Muscle layer of colon (tissue), 2 donors: ENCODE measurements at regions not wholly inside any gene's neighbourhood (a gene's known extent, or its start where the extent isn't known, plus 50 kb on each side); places are given as distances from the start of the nearest gene placed in this dataset.
"Not testable (repeated sequence)": the region's sequence is repeated elsewhere in the genome, so short reads cannot be mapped to it uniquely, and the experiment has no call there.

Source experiments
- H3K27ac ChIP-seq: one replicate; pipeline ENCODE4 v1.7.0; 2013; ENCODE audit warnings: low read depth, mild to moderate bottlenecking, low read length, moderate library complexity
- H3K27me3 ChIP-seq, 2 donors: one replicate each; pipeline ENCODE4 v1.7.0; 2013; ENCODE audit warnings: low read length in 2 of 2, mild to moderate bottlenecking in 2 of 2; ENCODE audit not compliant: insufficient read depth in 2 of 2, control insufficient read depth in 1 of 2
- H3K36me3 ChIP-seq: one replicate; pipeline ENCODE4 v1.7.0; 2013; ENCODE audit warnings: mild to moderate bottlenecking, low read length; ENCODE audit not compliant: insufficient read depth
- H3K4me1 ChIP-seq: one replicate; pipeline ENCODE4 v1.7.0; 2013; ENCODE audit warnings: mild to moderate bottlenecking, low read length; ENCODE audit not compliant: insufficient read depth
- H3K4me3 ChIP-seq, 2 donors: one replicate each; pipeline ENCODE4 v1.7.0; 2013; ENCODE audit warnings: low read length in 2 of 2, low read depth in 1 of 2, mild to moderate bottlenecking in 1 of 2, moderate library complexity in 1 of 2
- H3K9ac ChIP-seq: one replicate; pipeline ENCODE4 v1.7.0; 2013; ENCODE audit warnings: low read length
- H3K9me3 ChIP-seq: one replicate; pipeline ENCODE4 v1.7.0; 2013; ENCODE audit warnings: mild to moderate bottlenecking, low read length
- donor health status: abdominal sarcoma.
- donor health status: Adenocarcinoma of cecum.

DNA sequence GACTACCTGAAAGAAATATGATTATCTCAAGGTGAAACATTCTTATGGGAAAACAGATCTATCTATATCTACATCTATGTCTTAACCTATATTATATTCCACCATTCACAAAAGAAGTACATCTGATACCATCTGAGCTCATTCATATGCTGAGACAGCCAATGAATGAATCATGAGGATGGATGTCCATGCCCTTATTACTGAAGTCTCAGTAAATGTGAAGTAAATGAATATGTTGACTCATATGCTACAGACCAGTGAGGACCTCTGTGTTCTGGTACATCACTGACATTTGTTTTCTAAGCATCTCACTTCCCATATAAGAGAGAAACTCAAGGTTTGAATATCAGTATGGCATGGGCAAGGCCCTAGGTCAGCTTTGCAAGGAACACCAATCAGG, 311.2 kb upstream of the TMC3 start:
- Histone ChIP-seq H3K4me1 (no peaks in the 10 kb centered on the region), H3K27me3 (no peaks in the 10 kb centered on the region), H3K27ac (no peak overlapping the region), H3K4me3 (no peak overlapping the region), H3K9me3 (no peaks in the 10 kb centered on the region), H3K36me3 (no peaks in the 10 kb centered on the region), H3K9ac (no peak overlapping the region)

DNA sequence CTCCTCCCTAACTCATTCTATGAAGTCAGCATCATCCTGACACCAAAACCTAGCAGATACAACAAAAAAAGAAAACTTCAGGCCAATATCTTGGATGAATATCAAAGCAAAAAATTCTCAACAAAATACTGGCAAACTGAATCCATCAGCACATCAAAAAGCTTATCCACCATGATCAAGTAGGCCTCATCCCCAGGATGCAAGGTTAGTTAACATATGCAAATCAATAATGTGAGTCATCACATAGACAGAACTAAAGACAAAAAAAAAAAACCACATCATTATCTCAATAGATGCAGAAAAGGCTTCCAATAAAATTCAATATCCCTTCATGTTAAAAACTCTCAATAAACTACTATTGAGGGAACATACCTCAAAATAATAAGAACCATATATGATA, 306.8 kb upstream of the TMC3 start:
- H3K9me3 ChIP-seq: no peaks in the 10 kb centered on the region
- H3K4me3 ChIP-seq: no peak overlapping the region
- no peaks in the 10 kb centered on the region for H3K4me1 ChIP-seq
- H3K9ac ChIP-seq: no peak overlapping the region
- H3K27ac ChIP-seq: no peak overlapping the region
- no peaks in the 10 kb centered on the region for H3K27me3 ChIP-seq
- no peaks in the 10 kb centered on the region for H3K36me3 ChIP-seq

DNA sequence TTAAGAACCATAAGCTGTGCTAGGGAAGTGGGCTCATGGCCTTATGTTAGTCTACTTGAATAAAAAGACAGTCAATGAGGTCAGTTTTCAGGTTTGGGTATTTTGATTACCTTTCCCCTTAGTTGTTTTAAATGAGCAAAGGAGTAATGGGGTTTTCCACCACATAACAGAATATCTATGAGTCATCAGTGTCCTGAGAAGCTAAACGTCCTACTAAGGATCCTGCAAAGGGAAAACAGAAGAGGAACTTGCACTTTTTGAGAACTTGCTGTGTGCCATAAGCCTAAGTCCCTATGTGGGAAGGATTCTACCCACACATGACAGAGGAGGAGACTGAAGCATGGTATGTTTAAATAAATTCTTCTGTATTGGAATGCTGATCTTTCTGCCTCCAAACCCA, 292.8 kb upstream of the TMC3 start:
- no peaks in the 10 kb centered on the region for H3K27me3 ChIP-seq
- no peak overlapping the region for H3K9ac ChIP-seq
- no peaks in the 10 kb centered on the region for H3K9me3 ChIP-seq
- no peak overlapping the region for H3K4me3 ChIP-seq
- no peaks in the 10 kb centered on the region for H3K4me1 ChIP-seq
- H3K27ac ChIP-seq: no peak overlapping the region
- no peaks in the 10 kb centered on the region for H3K36me3 ChIP-seq

DNA sequence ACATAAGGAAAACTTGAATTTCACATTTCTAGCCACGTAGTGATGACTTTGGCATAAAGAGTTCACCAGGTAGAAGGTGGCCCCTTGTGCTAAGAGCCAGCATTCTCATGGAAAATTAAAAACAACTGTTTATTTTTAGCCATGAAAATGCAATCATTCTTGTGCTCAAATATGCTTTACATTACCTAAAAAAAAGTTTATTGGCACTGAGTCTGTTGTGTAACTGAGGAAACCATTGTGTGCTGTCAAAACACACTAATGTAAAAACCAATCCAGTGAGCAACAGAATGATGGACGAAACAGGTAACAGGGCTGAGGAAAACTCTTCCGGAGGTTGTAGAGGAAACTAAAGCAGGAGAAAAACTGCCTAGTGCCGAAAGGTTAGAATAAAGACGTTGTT, 287.0 kb upstream of the TMC3 start:
- Histone ChIP-seq H3K4me1 (no peaks in the 10 kb centered on the region), H3K36me3 (no peaks in the 10 kb centered on the region), H3K9me3 (no peaks in the 10 kb centered on the region), H3K27ac (no peak overlapping the region), H3K4me3 (no peak overlapping the region), H3K27me3 (no peaks in the 10 kb centered on the region), H3K9ac (no peak overlapping the region)

GRCh38 chr15:81653259-81653658, 279.2 kb upstream of the TMC3 start:
- Histone ChIP-seq H3K27ac (no peak overlapping the region), H3K4me3 (no peak overlapping the region), H3K4me1 (no peaks in the 10 kb centered on the region), H3K9me3 (no peaks in the 10 kb centered on the region), H3K27me3 (no peaks in the 10 kb centered on the region), H3K9ac (no peak overlapping the region), H3K36me3 (no peaks in the 10 kb centered on the region)

DNA sequence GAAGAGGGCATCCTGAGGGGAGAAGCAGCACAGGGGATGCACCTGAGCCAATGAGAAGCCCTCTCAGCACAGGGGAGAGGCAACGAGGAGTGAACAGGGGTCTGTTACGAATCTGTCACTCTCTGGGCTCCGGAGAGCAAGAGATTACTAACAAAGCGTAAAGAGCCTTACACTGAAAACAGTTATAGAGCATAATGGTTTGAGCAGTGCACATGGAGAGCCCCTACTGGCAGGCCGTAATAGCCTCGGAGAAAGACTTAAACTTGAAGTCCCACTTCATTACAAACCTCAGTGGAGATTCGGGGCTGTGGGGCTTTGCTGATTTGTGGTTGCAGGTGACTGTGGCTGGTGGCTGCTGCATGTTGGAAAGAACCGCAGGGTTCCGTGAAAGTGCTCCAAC, 271.5 kb upstream of the TMC3 start:
- Histone ChIP-seq H3K9ac (no peak overlapping the region), H3K27ac (no peak overlapping the region), H3K27me3 (no peaks in the 10 kb centered on the region), H3K4me3 (no peak overlapping the region), H3K36me3 (no peaks in the 10 kb centered on the region), H3K9me3 (no peaks in the 10 kb centered on the region), H3K4me1 (no peaks in the 10 kb centered on the region)

DNA sequence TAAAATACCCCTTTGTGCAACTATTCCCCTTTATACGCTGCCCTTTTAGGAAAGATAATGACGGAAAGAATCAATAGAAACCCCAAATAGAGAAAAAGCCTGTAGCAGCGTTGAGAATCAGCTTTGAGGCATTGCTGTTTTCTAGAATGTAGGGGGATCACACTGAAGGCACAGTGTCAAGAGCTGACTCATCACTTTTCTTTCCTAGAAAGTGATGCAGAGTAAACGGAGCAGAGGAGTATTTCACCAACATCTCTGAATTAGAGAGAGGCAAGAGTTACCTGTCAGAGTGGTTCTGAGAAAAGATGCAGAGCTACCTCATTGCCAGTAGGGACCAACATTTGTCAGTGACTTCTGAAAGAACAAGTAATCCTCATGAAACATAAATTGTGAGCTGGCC, 269.8 kb upstream of the TMC3 start:
- no peaks in the 10 kb centered on the region for H3K27me3 ChIP-seq
- H3K27ac ChIP-seq: no peak overlapping the region
- H3K9ac ChIP-seq: no peak overlapping the region
- no peaks in the 10 kb centered on the region for H3K9me3 ChIP-seq
- H3K4me3 ChIP-seq: no peak overlapping the region
- no peaks in the 10 kb centered on the region for H3K36me3 ChIP-seq
- no peaks in the 10 kb centered on the region for H3K4me1 ChIP-seq

- Histone ChIP-seq H3K4me1 (no peaks in the 10 kb centered on the region), H3K9me3 (no peaks in the 10 kb centered on the region), H3K36me3 (no peaks in the 10 kb centered on the region), H3K27me3 (no peaks in the 10 kb centered on the region), H3K4me3 (no peak overlapping the region), H3K9ac (no peak overlapping the region), H3K27ac (no peak overlapping the region)
Measured at GRCh38 chr15:81642451-81642990, 268.5 kb upstream of the TMC3 start.

DNA sequence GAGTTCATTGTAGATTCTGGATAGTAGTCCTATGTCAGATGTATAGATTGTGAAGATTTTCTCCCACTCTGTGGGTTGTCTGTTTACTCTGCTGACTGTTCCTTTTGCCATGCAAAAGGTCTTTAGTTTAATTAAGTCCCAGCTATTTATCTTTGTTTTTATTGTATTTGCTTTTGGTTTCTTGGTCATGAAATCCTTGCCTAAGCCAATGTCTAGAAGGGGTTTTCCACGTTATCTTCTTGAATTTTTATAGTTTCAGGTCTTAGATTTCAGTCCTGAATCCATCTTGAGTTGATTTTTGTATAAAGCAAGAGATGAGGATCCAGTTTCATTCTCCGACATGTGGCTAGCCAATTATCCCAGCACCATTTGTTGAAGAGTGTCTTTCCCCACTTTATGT, 262.1 kb upstream of the TMC3 start:
- not testable (repeated sequence) for H3K9me3 ChIP-seq, H3K27me3 ChIP-seq, H3K9ac ChIP-seq, H3K27ac ChIP-seq, H3K4me1 ChIP-seq, H3K4me3 ChIP-seq, H3K36me3 ChIP-seq

- no peaks in the 10 kb centered on the region for H3K9me3 ChIP-seq
- no peak overlapping the region for H3K9ac ChIP-seq
- no peak overlapping the region for H3K4me3 ChIP-seq
- H3K27me3 ChIP-seq: no peaks in the 10 kb centered on the region
- H3K36me3 ChIP-seq: no peaks in the 10 kb centered on the region
- H3K4me1 ChIP-seq: no peaks in the 10 kb centered on the region
- H3K27ac ChIP-seq: no peak overlapping the region
Measured at GRCh38 chr15:81633889-81634288, 259.9 kb upstream of the TMC3 start.

- Histone ChIP-seq H3K27ac (no peak overlapping the region), H3K4me3 (no peak overlapping the region), H3K9ac (no peak overlapping the region), H3K4me1 (no peaks in the 10 kb centered on the region), H3K36me3 (no peaks in the 10 kb centered on the region), H3K27me3 (no peaks in the 10 kb centered on the region), H3K9me3 (no peaks in the 10 kb centered on the region)
Measured at GRCh38 chr15:81625896-81626295, 251.9 kb upstream of the TMC3 start.

GRCh38 chr15:81619002-81619401, 245.0 kb upstream of the TMC3 start:
- Histone ChIP-seq H3K36me3 (no peaks in the 10 kb centered on the region), H3K4me3 (no peak overlapping the region), H3K4me1 (no peaks in the 10 kb centered on the region), H3K9me3 (no peaks in the 10 kb centered on the region), H3K27me3 (no peaks in the 10 kb centered on the region), H3K27ac (no peak overlapping the region), H3K9ac (no peak overlapping the region)
